CD4-positive, alpha-beta T cell (primary cell): ENCODE measurements at regions not wholly inside any gene's neighbourhood (a gene's known extent, or its start where the extent isn't known, plus 50 kb on each side); places are given as distances from the start of the nearest gene placed in this dataset.

Experiments
- ATAC-seq: fragments of 200-7000 bp; cut with Tn5 transposase; one replicate; pipeline ENCODE4 v1.10.0; 2022; ENCODE audit warnings: mild to moderate bottlenecking; ENCODE audit not compliant: poor library complexity
- CTCF ChIA-PET: fragments of 350-600 bp; sonication (Branson Sonifier 250); formaldehyde crosslinking; loops from one replicate; lab custom pipeline; 2021; ENCODE audit warnings: antibody characterized with exemption, inconsistent platforms; lab: Charles Lee
- POLR2A ChIA-PET: fragments of 350-600 bp; sonication (Branson Sonifier 250); formaldehyde crosslinking; loops from one replicate; lab custom pipeline; 2021; ENCODE audit warnings: antibody characterized with exemption, inconsistent platforms; lab: Charles Lee
- DNase-seq, 14 experiments: peaks; one replicate each; pipeline ENCODE4 v3.0.0-alpha.2; 2013 to 2020; ENCODE audit warnings: mixed read lengths in 2 of 14
- H3K27ac ChIP-seq, 2 donors: one replicate each; pipeline versions ENCODE4 v1.5.1 to v1.7.0; 2013; ENCODE audit warnings: low read length in 2 of 2, low read depth in 1 of 2, mild to moderate bottlenecking in 1 of 2
- H3K27me3 ChIP-seq, 2 experiments: 1 replicate in 1 of 2; 2 replicates in 1 of 2; pipeline versions ENCODE4 v1.6.1 to v1.7.0; 2013; ENCODE audit warnings: low read length in 2 of 2, control low read depth in 1 of 2, mild to moderate bottlenecking in 1 of 2, moderate library complexity in 1 of 2; ENCODE audit not compliant: insufficient read depth in 2 of 2, control insufficient read depth in 1 of 2
- H3K36me3 ChIP-seq: one replicate; pipeline ENCODE4 v1.6.1; 2013; ENCODE audit warnings: low read length, control low read depth; ENCODE audit not compliant: insufficient read depth
- H3K4me1 ChIP-seq: one replicate; pipeline ENCODE4 v1.6.1; 2013; ENCODE audit warnings: low read length, control low read depth; ENCODE audit not compliant: insufficient read depth
- H3K4me3 ChIP-seq: one replicate; pipeline ENCODE4 v1.5.1; 2013; ENCODE audit warnings: mild to moderate bottlenecking, low read length, moderate library complexity
- H3K9me3 ChIP-seq, 2 experiments: 1 replicate in 1 of 2; 2 replicates in 1 of 2; pipeline versions ENCODE4 v1.6.1 to v1.7.0; 2013; ENCODE audit warnings: low read length in 2 of 2, mild to moderate bottlenecking in 2 of 2, control low read depth in 1 of 2, moderate library complexity in 1 of 2; ENCODE audit not compliant: control insufficient read depth in 1 of 2, insufficient read depth in 1 of 2
- H3K27ac Mint-ChIP-seq: one replicate; pipeline ENCODE4 v1.8.0; 2020; ENCODE audit warnings: mixed read lengths
- H3K27me3 Mint-ChIP-seq: one replicate; pipeline ENCODE4 v1.8.0; 2021; ENCODE audit warnings: mixed read lengths
- H3K36me3 Mint-ChIP-seq: one replicate; pipeline ENCODE4 v1.8.0; 2021; ENCODE audit warnings: low read depth, mixed read lengths
- H3K4me1 Mint-ChIP-seq: one replicate; pipeline ENCODE4 v1.8.0; 2021; ENCODE audit warnings: low read depth, mixed read lengths
- H3K4me3 Mint-ChIP-seq: one replicate; pipeline ENCODE4 v1.8.0; 2020; ENCODE audit warnings: mild to moderate bottlenecking, mixed read lengths
- H3K9me3 Mint-ChIP-seq: one replicate; pipeline ENCODE4 v1.8.0; 2020; ENCODE audit warnings: mixed read lengths
- CTCF ChIP-seq: fragments of 200-600 bp; IDR thresholded peaks from one replicate; pipeline ENCODE4 v1.8.0; 2022; ENCODE audit warnings: antibody characterized with exemption, mild to moderate bottlenecking
- intact Hi-C, 2 experiments: fragments of 100-400 bp; cut with DNase I in 1 of 2; cut with micrococcal nuclease in 1 of 2; formaldehyde crosslinking; loops; one replicate each; pipeline versions ENCODE4 v1.15.1 to v1.9.0; 2023 to 2025; cut with DNase I, micrococcal nuclease

- no peaks in the 10 kb centered on the region for H3K36me3 ChIP-seq
- no peaks in the 10 kb centered on the region for H3K4me1 ChIP-seq
- intact Hi-C loops = no loop called here
- ChIA-PET CTCF (no interaction called here), POLR2A (no interaction called here)
- H3K27ac ChIP-seq = no peak overlapping the region
- no peak overlapping the region for H3K4me3 Mint-ChIP-seq
- H3K9me3 Mint-ChIP-seq = peaks cover 4% of the 10 kb centered on the region
- no peaks in the 10 kb centered on the region for H3K9me3 ChIP-seq
- H3K36me3 Mint-ChIP-seq = no peaks in the 10 kb centered on the region
- H3K4me3 ChIP-seq = no peak overlapping the region
- DNase-seq (no peak), ATAC-seq (no peak)
- no peaks in the 10 kb centered on the region for H3K27me3 ChIP-seq
- H3K27me3 Mint-ChIP-seq = no peaks in the 10 kb centered on the region
- no peaks in the 10 kb centered on the region for H3K4me1 Mint-ChIP-seq
- H3K27ac Mint-ChIP-seq = no peak overlapping the region
- TF ChIP-seq CTCF = no peak
Observed at GRCh38 chr13:103473081-103473480, 406.9 kb upstream of the SLC10A2 start.

- H3K4me1 Mint-ChIP-seq = no peaks in the 10 kb centered on the region
- no peak for TF ChIP-seq CTCF
- no peak for ATAC-seq
- no peaks in the 10 kb centered on the region for H3K27me3 ChIP-seq
- no peaks in the 10 kb centered on the region for H3K36me3 ChIP-seq
- H3K4me3 ChIP-seq = no peak overlapping the region
- no peaks in the 10 kb centered on the region for H3K36me3 Mint-ChIP-seq
- ChIA-PET CTCF (no interaction called here), POLR2A (no interaction called here)
- H3K27ac ChIP-seq = no peak overlapping the region
- H3K27me3 Mint-ChIP-seq = no peaks in the 10 kb centered on the region
- H3K4me3 Mint-ChIP-seq = no peak overlapping the region
- no peaks in the 10 kb centered on the region for H3K9me3 Mint-ChIP-seq
- no peaks in the 10 kb centered on the region for H3K4me1 ChIP-seq
- intact Hi-C loops = no loop called here
- no peak for DNase-seq
- peaks cover 0 to under 1% of the 10 kb centered on the region in 2 experiments for H3K9me3 ChIP-seq
- H3K27ac Mint-ChIP-seq = no peak overlapping the region
Observed at GRCh38 chr13:103471896-103472295, 405.7 kb upstream of the SLC10A2 start.

- ATAC-seq (no peak), DNase-seq (no peak)
- H3K27me3 Mint-ChIP-seq = no peaks in the 10 kb centered on the region
- no peak overlapping the region for H3K4me3 ChIP-seq
- no peaks in the 10 kb centered on the region for H3K4me1 Mint-ChIP-seq
- no peak overlapping the region for H3K4me3 Mint-ChIP-seq
- no peak overlapping the region for H3K27ac ChIP-seq
- no peaks in the 10 kb centered on the region for H3K36me3 Mint-ChIP-seq
- ChIA-PET POLR2A (no interaction called here), CTCF (no interaction called here)
- no peaks in the 10 kb centered on the region for H3K4me1 ChIP-seq
- no peaks in the 10 kb centered on the region for H3K27me3 ChIP-seq
- H3K27ac Mint-ChIP-seq = no peak overlapping the region
- no peaks in the 10 kb centered on the region for H3K9me3 Mint-ChIP-seq
- no peaks in the 10 kb centered on the region for H3K36me3 ChIP-seq
- no peak for TF ChIP-seq CTCF
- intact Hi-C loops = no loop called here
- H3K9me3 ChIP-seq = peaks cover 0 to 3% of the 10 kb centered on the region in 2 experiments
Observed at GRCh38 chr13:103469771-103470170, 403.6 kb upstream of the SLC10A2 start.
